WTC11 (cell line): ENCODE measurements at regions not wholly inside any gene's neighbourhood (a gene's known extent, or its start where the extent isn't known, plus 50 kb on each side); places are given as distances from the start of the nearest gene placed in this dataset.

Experiments used
- CBFB ChIP-seq: sonication (generic); formaldehyde crosslinking; IDR thresholded peaks from 2 replicates; pipeline ENCODE4 v1.8.1; 2022; ENCODE audit warnings: mild to moderate bottlenecking, low read depth, missing genetic modification reagents
- ESRRA ChIP-seq: sonication (generic); formaldehyde crosslinking; IDR thresholded peaks from 2 replicates; pipeline ENCODE4 v1.8.1; 2022; ENCODE audit warnings: mild to moderate bottlenecking, missing genetic modification reagents, borderline replicate concordance
- TEAD4 ChIP-seq: sonication (generic); formaldehyde crosslinking; IDR thresholded peaks from 2 replicates; pipeline ENCODE4 v1.8.0; 2022; ENCODE audit warnings: mild to moderate bottlenecking, missing genetic modification reagents
- TF ChIP-seq, protein P1 (sequence below): sonication (generic); formaldehyde crosslinking; IDR thresholded peaks from 2 replicates; pipeline ENCODE4 v1.8.1; 2023; ENCODE audit warnings: mild to moderate bottlenecking, missing genetic modification reagents, moderate library complexity
- TF ChIP-seq, protein P2 (sequence below): fragments of 200-600 bp; IDR thresholded peaks from 2 replicates; pipeline ENCODE4 v1.8.0; 2022; ENCODE audit warnings: antibody characterized with exemption
- TF ChIP-seq, protein P3 (sequence below): sonication (generic); formaldehyde crosslinking; IDR thresholded peaks from 2 replicates; pipeline ENCODE4 v1.8.1; 2022; ENCODE audit warnings: low read depth, missing genetic modification reagents, borderline replicate concordance
- TF ChIP-seq, protein P4 (sequence below): fragments of 250-450 bp; sonication (Bioruptor Pico); IDR thresholded peaks from 2 replicates; pipeline ENCODE4 v1.9.0; 2021; ENCODE audit warnings: moderate library complexity, mild to moderate bottlenecking, inconsistent platforms, borderline replicate concordance
- TF ChIP-seq, protein P5 (sequence below): sonication (generic); formaldehyde crosslinking; IDR thresholded peaks from 2 replicates; pipeline ENCODE4 v1.8.0; 2022; ENCODE audit warnings: mild to moderate bottlenecking, missing genetic modification reagents
- TF ChIP-seq, protein P6 (sequence below): sonication (generic); formaldehyde crosslinking; IDR thresholded peaks from 2 replicates; pipeline ENCODE4 v1.8.1; 2023; ENCODE audit warnings: mild to moderate bottlenecking, missing genetic modification reagents, moderate library complexity
- TF ChIP-seq, protein P7 (sequence below): sonication (generic); formaldehyde crosslinking; conservative IDR thresholded peaks from 2 replicates; pipeline ENCODE4 v1.8.1; 2022; ENCODE audit warnings: mild to moderate bottlenecking, missing genetic modification reagents
- TF ChIP-seq, protein P8 (sequence below): sonication (generic); formaldehyde crosslinking; IDR thresholded peaks from 2 replicates; pipeline ENCODE4 v1.8.0; 2022; ENCODE audit warnings: missing genetic modification reagents
- TF ChIP-seq, protein P9 (sequence below): sonication (generic); formaldehyde crosslinking; IDR thresholded peaks from 2 replicates; pipeline ENCODE4 v1.8.1; 2023; ENCODE audit warnings: mild to moderate bottlenecking, missing genetic modification reagents
- TF ChIP-seq, protein P10 (sequence below): sonication (generic); formaldehyde crosslinking; IDR thresholded peaks from 2 replicates; pipeline ENCODE4 v1.8.1; 2022; ENCODE audit warnings: mild to moderate bottlenecking, moderate library complexity, missing genetic modification reagents

DNA sequence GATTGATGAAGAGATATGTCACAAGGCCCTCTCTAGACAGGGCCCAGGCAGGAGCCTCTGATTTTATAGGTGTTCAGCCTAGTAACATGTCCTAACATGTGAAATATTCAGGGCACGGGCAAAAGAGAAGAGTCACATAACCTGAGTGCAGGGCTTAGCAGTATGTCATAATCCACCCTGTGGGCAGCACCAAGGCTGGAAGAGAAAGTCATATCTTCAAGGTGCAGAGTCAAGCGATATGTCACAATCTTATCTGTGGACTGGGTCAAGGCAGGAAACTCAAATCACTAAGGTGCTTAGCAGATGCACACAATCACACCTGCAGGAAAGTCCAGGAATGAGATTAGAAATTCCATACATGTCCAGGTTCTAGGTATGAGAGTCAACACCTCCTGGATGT, 51.5 kb upstream of the ZNF728 start:
- TF ChIP-seq, protein P1, sequence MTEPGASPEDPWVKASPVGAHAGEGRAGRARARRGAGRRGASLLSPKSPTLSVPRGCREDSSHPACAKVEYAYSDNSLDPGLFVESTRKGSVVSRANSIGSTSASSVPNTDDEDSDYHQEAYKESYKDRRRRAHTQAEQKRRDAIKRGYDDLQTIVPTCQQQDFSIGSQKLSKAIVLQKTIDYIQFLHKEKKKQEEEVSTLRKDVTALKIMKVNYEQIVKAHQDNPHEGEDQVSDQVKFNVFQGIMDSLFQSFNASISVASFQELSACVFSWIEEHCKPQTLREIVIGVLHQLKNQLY (CRISPR knock-in tag) = no peak
- TF ChIP-seq, protein P2, sequence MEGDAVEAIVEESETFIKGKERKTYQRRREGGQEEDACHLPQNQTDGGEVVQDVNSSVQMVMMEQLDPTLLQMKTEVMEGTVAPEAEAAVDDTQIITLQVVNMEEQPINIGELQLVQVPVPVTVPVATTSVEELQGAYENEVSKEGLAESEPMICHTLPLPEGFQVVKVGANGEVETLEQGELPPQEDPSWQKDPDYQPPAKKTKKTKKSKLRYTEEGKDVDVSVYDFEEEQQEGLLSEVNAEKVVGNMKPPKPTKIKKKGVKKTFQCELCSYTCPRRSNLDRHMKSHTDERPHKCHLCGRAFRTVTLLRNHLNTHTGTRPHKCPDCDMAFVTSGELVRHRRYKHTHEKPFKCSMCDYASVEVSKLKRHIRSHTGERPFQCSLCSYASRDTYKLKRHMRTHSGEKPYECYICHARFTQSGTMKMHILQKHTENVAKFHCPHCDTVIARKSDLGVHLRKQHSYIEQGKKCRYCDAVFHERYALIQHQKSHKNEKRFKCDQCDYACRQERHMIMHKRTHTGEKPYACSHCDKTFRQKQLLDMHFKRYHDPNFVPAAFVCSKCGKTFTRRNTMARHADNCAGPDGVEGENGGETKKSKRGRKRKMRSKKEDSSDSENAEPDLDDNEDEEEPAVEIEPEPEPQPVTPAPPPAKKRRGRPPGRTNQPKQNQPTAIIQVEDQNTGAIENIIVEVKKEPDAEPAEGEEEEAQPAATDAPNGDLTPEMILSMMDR = no peak
- TF ChIP-seq TEAD4 (no peak), ESRRA (CRISPR knock-in tag) (no peak), CBFB (CRISPR knock-in tag) (no peak)
- TF ChIP-seq, protein P3, sequence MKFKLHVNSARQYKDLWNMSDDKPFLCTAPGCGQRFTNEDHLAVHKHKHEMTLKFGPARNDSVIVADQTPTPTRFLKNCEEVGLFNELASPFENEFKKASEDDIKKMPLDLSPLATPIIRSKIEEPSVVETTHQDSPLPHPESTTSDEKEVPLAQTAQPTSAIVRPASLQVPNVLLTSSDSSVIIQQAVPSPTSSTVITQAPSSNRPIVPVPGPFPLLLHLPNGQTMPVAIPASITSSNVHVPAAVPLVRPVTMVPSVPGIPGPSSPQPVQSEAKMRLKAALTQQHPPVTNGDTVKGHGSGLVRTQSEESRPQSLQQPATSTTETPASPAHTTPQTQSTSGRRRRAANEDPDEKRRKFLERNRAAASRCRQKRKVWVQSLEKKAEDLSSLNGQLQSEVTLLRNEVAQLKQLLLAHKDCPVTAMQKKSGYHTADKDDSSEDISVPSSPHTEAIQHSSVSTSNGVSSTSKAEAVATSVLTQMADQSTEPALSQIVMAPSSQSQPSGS (CRISPR knock-in tag) = no peak
- TF ChIP-seq, protein P4, sequence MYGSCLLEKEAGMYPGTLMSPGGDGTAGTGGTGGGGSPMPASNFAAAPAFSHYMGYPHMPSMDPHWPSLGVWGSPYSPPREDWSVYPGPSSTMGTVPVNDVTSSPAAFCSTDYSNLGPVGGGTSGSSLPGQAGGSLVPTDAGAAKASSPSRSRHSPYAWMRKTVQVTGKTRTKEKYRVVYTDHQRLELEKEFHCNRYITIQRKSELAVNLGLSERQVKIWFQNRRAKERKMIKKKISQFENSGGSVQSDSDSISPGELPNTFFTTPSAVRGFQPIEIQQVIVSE = no peak
- TF ChIP-seq, protein P5, sequence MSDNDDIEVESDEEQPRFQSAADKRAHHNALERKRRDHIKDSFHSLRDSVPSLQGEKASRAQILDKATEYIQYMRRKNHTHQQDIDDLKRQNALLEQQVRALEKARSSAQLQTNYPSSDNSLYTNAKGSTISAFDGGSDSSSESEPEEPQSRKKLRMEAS = no peak
- TF ChIP-seq, protein P6, sequence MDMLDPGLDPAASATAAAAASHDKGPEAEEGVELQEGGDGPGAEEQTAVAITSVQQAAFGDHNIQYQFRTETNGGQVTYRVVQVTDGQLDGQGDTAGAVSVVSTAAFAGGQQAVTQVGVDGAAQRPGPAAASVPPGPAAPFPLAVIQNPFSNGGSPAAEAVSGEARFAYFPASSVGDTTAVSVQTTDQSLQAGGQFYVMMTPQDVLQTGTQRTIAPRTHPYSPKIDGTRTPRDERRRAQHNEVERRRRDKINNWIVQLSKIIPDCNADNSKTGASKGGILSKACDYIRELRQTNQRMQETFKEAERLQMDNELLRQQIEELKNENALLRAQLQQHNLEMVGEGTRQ (CRISPR knock-in tag) = no peak
- TF ChIP-seq, protein P7, sequence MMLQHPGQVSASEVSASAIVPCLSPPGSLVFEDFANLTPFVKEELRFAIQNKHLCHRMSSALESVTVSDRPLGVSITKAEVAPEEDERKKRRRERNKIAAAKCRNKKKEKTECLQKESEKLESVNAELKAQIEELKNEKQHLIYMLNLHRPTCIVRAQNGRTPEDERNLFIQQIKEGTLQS (CRISPR knock-in tag) = no peak
- TF ChIP-seq, protein P8, sequence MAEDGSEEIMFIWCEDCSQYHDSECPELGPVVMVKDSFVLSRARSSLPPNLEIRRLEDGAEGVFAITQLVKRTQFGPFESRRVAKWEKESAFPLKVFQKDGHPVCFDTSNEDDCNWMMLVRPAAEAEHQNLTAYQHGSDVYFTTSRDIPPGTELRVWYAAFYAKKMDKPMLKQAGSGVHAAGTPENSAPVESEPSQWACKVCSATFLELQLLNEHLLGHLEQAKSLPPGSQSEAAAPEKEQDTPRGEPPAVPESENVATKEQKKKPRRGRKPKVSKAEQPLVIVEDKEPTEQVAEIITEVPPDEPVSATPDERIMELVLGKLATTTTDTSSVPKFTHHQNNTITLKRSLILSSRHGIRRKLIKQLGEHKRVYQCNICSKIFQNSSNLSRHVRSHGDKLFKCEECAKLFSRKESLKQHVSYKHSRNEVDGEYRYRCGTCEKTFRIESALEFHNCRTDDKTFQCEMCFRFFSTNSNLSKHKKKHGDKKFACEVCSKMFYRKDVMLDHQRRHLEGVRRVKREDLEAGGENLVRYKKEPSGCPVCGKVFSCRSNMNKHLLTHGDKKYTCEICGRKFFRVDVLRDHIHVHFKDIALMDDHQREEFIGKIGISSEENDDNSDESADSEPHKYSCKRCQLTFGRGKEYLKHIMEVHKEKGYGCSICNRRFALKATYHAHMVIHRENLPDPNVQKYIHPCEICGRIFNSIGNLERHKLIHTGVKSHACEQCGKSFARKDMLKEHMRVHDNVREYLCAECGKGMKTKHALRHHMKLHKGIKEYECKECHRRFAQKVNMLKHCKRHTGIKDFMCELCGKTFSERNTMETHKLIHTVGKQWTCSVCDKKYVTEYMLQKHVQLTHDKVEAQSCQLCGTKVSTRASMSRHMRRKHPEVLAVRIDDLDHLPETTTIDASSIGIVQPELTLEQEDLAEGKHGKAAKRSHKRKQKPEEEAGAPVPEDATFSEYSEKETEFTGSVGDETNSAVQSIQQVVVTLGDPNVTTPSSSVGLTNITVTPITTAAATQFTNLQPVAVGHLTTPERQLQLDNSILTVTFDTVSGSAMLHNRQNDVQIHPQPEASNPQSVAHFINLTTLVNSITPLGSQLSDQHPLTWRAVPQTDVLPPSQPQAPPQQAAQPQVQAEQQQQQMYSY = no peak
- TF ChIP-seq, protein P9, sequence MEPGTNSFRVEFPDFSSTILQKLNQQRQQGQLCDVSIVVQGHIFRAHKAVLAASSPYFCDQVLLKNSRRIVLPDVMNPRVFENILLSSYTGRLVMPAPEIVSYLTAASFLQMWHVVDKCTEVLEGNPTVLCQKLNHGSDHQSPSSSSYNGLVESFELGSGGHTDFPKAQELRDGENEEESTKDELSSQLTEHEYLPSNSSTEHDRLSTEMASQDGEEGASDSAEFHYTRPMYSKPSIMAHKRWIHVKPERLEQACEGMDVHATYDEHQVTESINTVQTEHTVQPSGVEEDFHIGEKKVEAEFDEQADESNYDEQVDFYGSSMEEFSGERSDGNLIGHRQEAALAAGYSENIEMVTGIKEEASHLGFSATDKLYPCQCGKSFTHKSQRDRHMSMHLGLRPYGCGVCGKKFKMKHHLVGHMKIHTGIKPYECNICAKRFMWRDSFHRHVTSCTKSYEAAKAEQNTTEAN (CRISPR knock-in tag) = no peak
- TF ChIP-seq, protein P10, sequence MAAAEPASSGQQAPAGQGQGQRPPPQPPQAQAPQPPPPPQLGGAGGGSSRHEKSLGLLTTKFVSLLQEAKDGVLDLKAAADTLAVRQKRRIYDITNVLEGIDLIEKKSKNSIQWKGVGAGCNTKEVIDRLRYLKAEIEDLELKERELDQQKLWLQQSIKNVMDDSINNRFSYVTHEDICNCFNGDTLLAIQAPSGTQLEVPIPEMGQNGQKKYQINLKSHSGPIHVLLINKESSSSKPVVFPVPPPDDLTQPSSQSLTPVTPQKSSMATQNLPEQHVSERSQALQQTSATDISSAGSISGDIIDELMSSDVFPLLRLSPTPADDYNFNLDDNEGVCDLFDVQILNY (CRISPR knock-in tag) = no peak
